Ovary (tissue), 7 donors: ENCODE measurements at regions not wholly inside any gene's neighbourhood (a gene's known extent, or its start where the extent isn't known, plus 50 kb on each side); places are given as distances from the start of the nearest gene placed in this dataset.

ENCODE experiments used
- DNase-seq, 5 donors: peaks; one replicate each; pipeline ENCODE4 v3.0.0-alpha.2; 2019 to 2020
- H3K27ac ChIP-seq, 2 donors: fragments of 200-600 bp; one replicate each; pipeline versions ENCODE4 v1.5.1 to v1.8.0; 2019 to 2022
- H3K27me3 ChIP-seq: fragments of 200-600 bp; one replicate; pipeline ENCODE4 v1.8.0; 2022
- H3K36me3 ChIP-seq: fragments of 200-600 bp; sonication (generic); one replicate; pipeline ENCODE4 v1.5.1; 2019
- H3K4me1 ChIP-seq: one replicate; pipeline ENCODE4 v1.8.1; 2013; ENCODE audit warnings: mild to moderate bottlenecking, moderate library complexity; ENCODE audit not compliant: insufficient read depth
- H3K4me3 ChIP-seq: fragments of 200-600 bp; sonication (generic); one replicate; pipeline ENCODE4 v1.5.1; 2017
- H3K9me3 ChIP-seq, 2 donors: fragments of 200-600 bp in 1 of 2; sonication (generic) in 1 of 2; one replicate each; pipeline versions ENCODE4 v1.5.1 to v1.8.1; 2013 to 2019; ENCODE audit warnings: mild to moderate bottlenecking in 1 of 2, moderate library complexity in 1 of 2
- CTCF ChIP-seq, 3 donors: fragments of 450-650 bp in 2 of 3; fragments of 200-600 bp in 1 of 3; IDR thresholded peaks; one replicate each; pipeline versions ENCODE4 v1.5.1 to v1.8.0; 2016 to 2022; ENCODE audit warnings: antibody characterized with exemption in 3 of 3, mild to moderate bottlenecking in 1 of 3
- EP300 ChIP-seq: sonication (generic); formaldehyde crosslinking; IDR thresholded peaks from one replicate; pipeline ENCODE4 v1.6.1; 2017; ENCODE audit warnings: antibody characterized with exemption
- POLR2A ChIP-seq: fragments of 450-650 bp; IDR thresholded peaks from one replicate; pipeline ENCODE4 v1.6.1; 2017; ENCODE audit warnings: antibody characterized with exemption, mild to moderate bottlenecking, moderate library complexity
- WGBS, 3 donors: extraction: QIAGEN DNeasy Blood & Tissue Kit in 1 of 3; methylation state at CpG; one replicate each; pipeline versions ENCODE4 v1.1.5 to v1.1.7; 2013 to 2017; 5-methylcytosine and 5-hydroxymethylcytosine counted together
- intact Hi-C, 4 donors: fragments of 100-400 bp; cut with DNase I; formaldehyde crosslinking; loops; one replicate each; pipeline versions ENCODE4 v1.11.0 to v1.15.1; 2022 to 2023
- donor health status: DM: no; HTN: no; CAD: no; lungs with moderate emphysema.
- donor health status: DM: no; HTN: no; CAD: no.
- donor health status: Bipolar disorder and iron deficiency.
- donor health status: DM: no; HTN: no; CAD: no.
- donor health status: DM: yes; HTN: yes; CAD: no.

- H3K36me3 ChIP-seq: no peaks in the 10 kb centered on the region
- no peak overlapping the region for H3K4me3 ChIP-seq
- DNase-seq: no peak
- intact Hi-C loops: no loop called here
- H3K4me1 ChIP-seq: no peaks in the 10 kb centered on the region
- peaks cover 0 to 7% of the 10 kb centered on the region in 2 donors for H3K9me3 ChIP-seq
- no peaks in the 10 kb centered on the region for H3K27me3 ChIP-seq
- no peak for TF ChIP-seq POLR2A
- no peak for TF ChIP-seq EP300
- no peak for TF ChIP-seq CTCF (IDR thresholded peaks at IDR 0.05)
- H3K27ac ChIP-seq: no peak overlapping the region
Observed at GRCh38 chr9:23245067-23245466, 581.0 kb downstream of the ELAVL2 start.

DNA sequence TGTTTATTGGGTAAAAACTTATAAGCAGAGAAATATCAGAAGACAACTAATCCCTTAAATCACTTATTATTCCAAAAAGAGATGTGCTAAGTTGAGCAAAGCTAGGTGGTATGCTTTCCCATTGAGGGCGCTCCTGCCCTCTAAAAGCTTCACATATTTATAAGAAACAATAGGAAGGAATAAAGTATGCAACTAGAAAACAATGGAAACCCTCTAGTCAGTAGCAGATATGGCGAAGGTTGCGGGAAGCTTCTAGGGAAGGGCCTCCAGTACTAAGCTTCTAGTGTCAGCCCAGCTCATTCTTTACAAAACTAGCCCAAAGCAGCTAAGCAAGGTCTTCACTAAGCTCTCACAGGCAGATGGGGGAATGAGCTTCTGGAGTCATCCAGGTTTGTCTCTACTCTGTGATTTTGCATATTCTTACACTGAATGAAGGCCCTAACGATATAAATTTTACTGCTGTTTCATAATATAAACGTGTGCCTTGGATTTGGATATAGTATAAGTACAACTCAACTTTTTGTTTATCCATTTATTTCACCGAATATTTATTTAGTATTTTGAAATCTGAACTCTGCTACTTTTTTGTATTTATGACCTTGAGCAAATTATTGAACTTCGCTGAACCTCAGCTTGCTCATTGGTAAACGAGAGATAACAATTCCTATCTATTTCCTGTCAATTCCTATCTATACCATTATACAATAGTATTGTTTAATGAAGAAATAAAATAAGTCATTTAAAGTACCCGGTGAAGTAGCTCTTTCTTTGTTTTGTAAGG is 571.4 kb downstream of the ELAVL2 start:
- intact Hi-C loops: no loop called here
- no peak for TF ChIP-seq CTCF (IDR thresholded peaks at IDR 0.05)
- 51 to 63% (median 52%) methylated on average over 9 of the region's 9 CpGs for WGBS, 3 donors

DNA sequence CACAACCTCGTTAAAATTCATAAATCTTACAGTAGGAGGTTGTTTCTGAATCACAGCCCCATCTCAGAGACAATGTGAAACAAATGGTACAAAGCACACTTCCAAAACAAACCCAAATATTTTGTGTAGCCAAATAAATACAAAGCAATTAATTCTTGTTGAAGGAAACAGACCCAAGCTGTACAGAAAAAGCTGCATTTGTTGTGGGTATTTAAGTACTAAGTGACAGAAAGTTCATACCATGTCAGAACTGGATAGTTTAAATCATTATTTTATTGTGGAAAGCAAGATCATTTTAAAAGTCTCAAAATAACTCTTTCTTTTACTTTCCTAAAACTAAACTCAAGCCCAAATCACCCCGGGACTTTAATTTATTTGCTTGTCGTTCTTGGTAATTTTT is 570.7 kb downstream of the ELAVL2 start:
- Histone ChIP-seq H3K4me3 (no peak overlapping the region), H3K27me3 (no peaks in the 10 kb centered on the region), H3K36me3 (no peaks in the 10 kb centered on the region), H3K9me3 (no peaks in the 10 kb centered on the region), H3K27ac (no peak overlapping the region), H3K4me1 (no peaks in the 10 kb centered on the region)
- 5 to 14% (median 7%) methylated on average over 3 of the region's 3 CpGs for WGBS, 3 donors
- TF ChIP-seq POLR2A (no peak), CTCF (IDR thresholded peaks at IDR 0.05) (no peak), EP300 (no peak)
- intact Hi-C loops: no loop called here
- no peak for DNase-seq

More for the DNA sequence above, 571.4 kb downstream of the ELAVL2 start:
- DNase-seq: no peak
- Histone ChIP-seq H3K27me3 (no peaks in the 10 kb centered on the region), H3K27ac (no peak overlapping the region), H3K9me3 (no peaks in the 10 kb centered on the region), H3K4me1 (no peaks in the 10 kb centered on the region), H3K36me3 (no peaks in the 10 kb centered on the region), H3K4me3 (no peak overlapping the region)

- no peak for DNase-seq
- Histone ChIP-seq H3K4me3 (no peak overlapping the region), H3K36me3 (no peaks in the 10 kb centered on the region), H3K9me3 (no peaks in the 10 kb centered on the region), H3K4me1 (no peaks in the 10 kb centered on the region), H3K27me3 (no peaks in the 10 kb centered on the region), H3K27ac (no peak overlapping the region)
- intact Hi-C loops: no loop called here
- no peak for TF ChIP-seq EP300
- TF ChIP-seq CTCF (IDR thresholded peaks at IDR 0.05): no peak
- TF ChIP-seq POLR2A: no peak
- WGBS, 3 donors: 81 to 88% (median 86%) methylated on average over 1 of the region's 1 CpG
Observed at GRCh38 chr9:23258569-23258968, 567.5 kb downstream of the ELAVL2 start.
